HepG2 (cell line): ENCODE measurements at regions not wholly inside any gene's neighbourhood (a gene's known extent, or its start where the extent isn't known, plus 50 kb on each side); places are given as distances from the start of the nearest gene placed in this dataset.

Source experiments
- ATAC-seq: fragments of 200-7000 bp; cut with Tn5 transposase; 3 replicates; pipeline ENCODE4 v1.9.1; 2020; ENCODE audit warnings: mild to moderate bottlenecking, moderate library complexity
- BruUV-seq: library from RNA; stranded (reverse); fragments of 400-500 nt; replicated peaks from 2 replicates; lab custom pipeline; 2021; lab: Mats Ljungman, UMichigan
- CTCF ChIA-PET: fragments of 300-600 bp; formaldehyde crosslinking; extraction: SDS; loops from one replicate; lab custom pipeline; 2021; ENCODE audit warnings: low total read pairs, inconsistent platforms, low intra/inter-chr PET ratio; lab: Yijun Ruan, JAX
- POLR2A ChIA-PET: fragments of 350-600 bp; sonication (Branson Sonifier 250); formaldehyde crosslinking; loops from one replicate; lab custom pipeline; 2020; ENCODE audit warnings: antibody characterized with exemption, inconsistent platforms; lab: Yijun Ruan, JAX
- DNase-seq: peaks from one replicate; pipeline ENCODE4 v3.0.0-alpha.2; 2015; ENCODE audit warnings: low spot score
- FAIRE-seq: peaks from 3 replicates; lab custom pipeline; 2011; peaks lifted over from hg19 to GRCh38; lab: Jason Lieb, UNC
- H2AFZ ChIP-seq: one replicate; pipeline ENCODE4 v1.6.1; 2011; ENCODE audit warnings: low read length, inconsistent platforms
- H3K27ac ChIP-seq: fragments of 300-600 bp; 3 replicates; pipeline ENCODE4 v1.8.0; 2011; ENCODE audit warnings: mixed run types, mild to moderate bottlenecking, mixed read lengths, low read length, inconsistent platforms; ENCODE audit not compliant: insufficient read depth; ENCODE audit errors: extremely low read length
- H3K27me3 ChIP-seq, 2 experiments: fragments of 200-600 bp in 1 of 2; 2 replicates in 1 of 2; 3 replicates in 1 of 2; pipeline versions ENCODE4 v1.6.0 to v1.8.0; 2011; ENCODE audit warnings: low read length in 2 of 2, mild to moderate bottlenecking in 2 of 2, moderate library complexity in 2 of 2, inconsistent platforms in 1 of 2; ENCODE audit not compliant: insufficient read depth in 2 of 2, control insufficient read depth in 1 of 2
- H3K36me3 ChIP-seq, 2 experiments: fragments of 200-600 bp in 1 of 2; replicated peaks in 1 of 2; 2 replicates in 1 of 2; 3 replicates in 1 of 2; pipeline versions ENCODE4 v1.5.1 to v1.8.0; 2011; ENCODE audit warnings: low read length in 2 of 2, inconsistent platforms in 1 of 2; ENCODE audit not compliant: insufficient read depth in 2 of 2, control insufficient read depth in 1 of 2
- H3K4me1 ChIP-seq: 2 replicates; pipeline ENCODE4 v1.5.1; 2012; ENCODE audit warnings: low read length, inconsistent platforms; ENCODE audit not compliant: insufficient read depth
- H3K4me2 ChIP-seq: 2 replicates; pipeline ENCODE4 v1.6.0; 2011; ENCODE audit warnings: low read depth, low read length, inconsistent platforms
- H3K4me3 ChIP-seq, 3 experiments: fragments of 200-600 bp in 1 of 3; sonication (generic), shearing (Covaris generic) in 1 of 3; replicated peaks in 1 of 3; 2 replicates each; pipeline ENCODE4 v1.5.1; 2011 to 2016; ENCODE audit warnings: low read length in 3 of 3, inconsistent platforms in 2 of 3, low read depth in 2 of 3, mild to moderate bottlenecking in 2 of 3, control low read depth in 1 of 3, mixed read lengths in 1 of 3; ENCODE audit not compliant: insufficient read depth in 1 of 3
- H3K79me2 ChIP-seq: one replicate; pipeline ENCODE4 v1.6.1; 2011; ENCODE audit warnings: low read length, inconsistent platforms; ENCODE audit not compliant: insufficient read depth
- H3K9ac ChIP-seq: 2 replicates; pipeline ENCODE4 v1.6.0; 2011; ENCODE audit warnings: mild to moderate bottlenecking, low read depth, low read length, inconsistent platforms; ENCODE audit not compliant: insufficient read depth
- H3K9me3 ChIP-seq: 2 replicates; pipeline ENCODE4 v1.5.1; 2012; ENCODE audit warnings: mild to moderate bottlenecking, low read length
- H4K20me1 ChIP-seq: 2 replicates; pipeline ENCODE4 v1.6.0; 2011; ENCODE audit warnings: inconsistent platforms, mild to moderate bottlenecking, low read length, moderate library complexity; ENCODE audit not compliant: insufficient read depth
- DRAP1 ChIP-seq: IDR thresholded peaks from 2 replicates; pipeline ENCODE4 v1.6.1; 2016; ENCODE audit warnings: missing genetic modification reagents, missing compliant biosample characterization
- FOXO4 ChIP-seq: sonication (generic); formaldehyde crosslinking; conservative IDR thresholded peaks from 2 replicates; pipeline ENCODE4 v1.8.1; 2023; ENCODE audit warnings: missing genetic modification reagents
- JUNB ChIP-seq: sonication (generic); formaldehyde crosslinking; IDR thresholded peaks from 2 replicates; pipeline ENCODE4 v1.8.0; 2022; ENCODE audit warnings: missing genetic modification reagents, mild to moderate bottlenecking, borderline replicate concordance
- KDM5B ChIP-seq: sonication (generic); formaldehyde crosslinking; IDR thresholded peaks from 2 replicates; pipeline ENCODE4 v1.4.0; 2020; ENCODE audit warnings: missing genetic modification reagents, mild to moderate bottlenecking, borderline replicate concordance
- NR2C2 ChIP-seq: sonication (generic); formaldehyde crosslinking; IDR thresholded peaks from 2 replicates; pipeline ENCODE4 v1.4.0; 2020; ENCODE audit warnings: missing genetic modification reagents, mild to moderate bottlenecking, moderate library complexity, borderline replicate concordance
- PRDM15 ChIP-seq: sonication (generic); formaldehyde crosslinking; IDR thresholded peaks from 2 replicates; pipeline ENCODE4 v1.4.0; 2020; ENCODE audit warnings: missing genetic modification reagents
- SAP130 ChIP-seq: IDR thresholded peaks from 2 replicates; pipeline ENCODE4 v1.6.1; 2016; ENCODE audit warnings: low read depth
- ZFP62 ChIP-seq: sonication (generic); formaldehyde crosslinking; IDR thresholded peaks from 2 replicates; pipeline ENCODE4 v1.4.0; 2020; ENCODE audit warnings: missing genetic modification reagents
- ZNF615 ChIP-seq: sonication (generic); formaldehyde crosslinking; IDR thresholded peaks from 2 replicates; pipeline ENCODE4 v1.5.0; 2020; ENCODE audit warnings: mild to moderate bottlenecking, missing genetic modification reagents, borderline replicate concordance
- ZNF788 ChIP-seq: sonication (generic); formaldehyde crosslinking; IDR thresholded peaks from 2 replicates; pipeline ENCODE4 v1.5.0; 2020; ENCODE audit warnings: mild to moderate bottlenecking, missing genetic modification reagents, borderline replicate concordance
- WGBS: methylation state at CpG from one replicate; pipeline ENCODE4 v1.1.6; 2017; ENCODE audit warnings: low lambda C conversion rate; 5-methylcytosine and 5-hydroxymethylcytosine counted together
- in situ Hi-C: cut with HindIII; loops from 2 replicates; pipeline ENCODE4 v1.10.0; 2017; ENCODE audit warnings: low pct_unique_long_range_greater_than_20kb; ENCODE audit not compliant: extremely low pct_ligation_motif_present
- intact Hi-C: fragments of 100-400 bp; cut with micrococcal nuclease; formaldehyde crosslinking; loops from one replicate; pipeline ENCODE4 v1.10.0; 2022; ENCODE audit not compliant: unreplicated experiment

- TF ChIP-seq PRDM15 (CRISPR knock-in tag) (no peak), JUNB (CRISPR knock-in tag) (no peak)
Observed at GRCh38 chr6:6844530-6844929, 256.0 kb downstream of the LY86 start (continued).

- CTCF ChIA-PET: no interaction called here
- Histone ChIP-seq H2AFZ (no peak overlapping the region), H3K4me2 (no peak overlapping the region), H3K4me1 (no peaks in the 10 kb centered on the region), H3K9me3 (no peaks in the 10 kb centered on the region), H3K4me3 (no peak overlapping the region), H3K36me3 (no peaks in the 10 kb centered on the region)
- no peak for DNase-seq
- FAIRE-seq: no peak
- WGBS: under 1% methylated on average over 3 of the region's 3 CpGs
- ATAC-seq: no peak
- in situ Hi-C loops: no loop called here
- no TSS peak for BruUV-seq
- no peak for TF ChIP-seq ZNF788 (CRISPR knock-in tag)
- no peak for TF ChIP-seq ZFP62 (CRISPR knock-in tag)
- TF ChIP-seq ZNF615: peak; percentile 91
- TF ChIP-seq SAP130 (CRISPR knock-in tag): no peak
- no peak for TF ChIP-seq KDM5B (CRISPR knock-in tag)
- no peak for TF ChIP-seq FOXO4 (CRISPR knock-in tag)
- TF ChIP-seq NR2C2 (CRISPR knock-in tag): no peak
- no peak for TF ChIP-seq DRAP1 (CRISPR knock-in tag)
- TF ChIP-seq, all 625 proteins: peak for 1
- H3K9ac ChIP-seq: no peak overlapping the region
- no peaks in the 10 kb centered on the region for H3K79me2 ChIP-seq
- H3K27ac ChIP-seq: no peak overlapping the region
- no peaks in the 10 kb centered on the region for H4K20me1 ChIP-seq
- H3K27me3 ChIP-seq: peaks cover 0 to 17% of the 10 kb centered on the region in 2 experiments; a peak in 2 of 5 replicates
- POLR2A ChIA-PET: no interaction called here
- intact Hi-C loops: no loop called here
Observed at GRCh38 chr6:6845603-6846002, 257.1 kb downstream of the LY86 start.
